ENCODE measurements at regions not wholly inside any gene's neighbourhood (a gene's known extent, or its start where the extent isn't known, plus 50 kb on each side); places are given as distances from the start of the nearest gene placed in this dataset.
"Not testable (repeated sequence)": the region's sequence is repeated elsewhere in the genome, so short reads cannot be mapped to it uniquely, and the experiment has no call there.

DNA sequence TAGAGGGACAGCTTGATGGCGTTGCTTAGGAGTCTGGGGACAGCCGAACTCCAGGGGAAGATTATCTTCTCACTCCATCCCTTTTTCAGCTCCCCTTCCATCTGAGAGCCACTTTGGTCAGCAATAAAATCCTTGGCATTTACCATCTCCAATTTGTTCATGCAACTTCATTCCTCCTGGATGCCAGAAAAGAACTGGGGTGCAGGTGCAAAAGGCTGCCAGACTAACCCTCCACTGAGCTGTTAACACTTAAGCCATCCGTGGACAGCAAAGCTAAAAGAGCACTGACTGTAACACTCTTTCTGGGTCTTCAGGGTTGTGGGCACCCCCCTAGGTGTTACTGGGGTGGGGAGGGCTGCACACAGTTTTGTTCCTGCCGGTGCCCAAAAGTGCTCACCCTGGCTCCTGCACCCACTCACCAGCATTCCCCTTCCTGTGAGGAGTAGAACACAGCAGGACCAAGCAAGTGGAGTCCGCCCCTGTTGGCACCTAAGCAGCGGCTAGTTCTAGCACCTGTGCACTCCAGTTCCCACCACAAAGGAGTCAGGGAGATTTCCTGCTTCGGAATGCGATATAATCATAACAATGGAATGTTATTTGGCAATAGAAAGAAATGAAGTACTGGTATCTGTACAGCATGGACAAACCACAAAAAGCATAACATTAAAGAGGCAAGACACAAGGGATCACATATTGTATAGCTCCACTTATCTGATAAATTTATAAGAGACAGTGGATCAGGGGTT, 95.1 kb downstream of the NPY start:
- peak; percentile 56 to 72 for DNase-seq (ENCODE audit: low spot score in 2 of 2)
- Histone ChIP-seq H3K27me3 (ENCODE audit: low read depth) (no peaks in the 10 kb centered on the region), H3K36me3 (replicated peaks) (no peaks in the 10 kb centered on the region), H3K9me3 (no peaks in the 10 kb centered on the region; the same call in 1 of the 2 replicates), H3K4me1 (peaks cover 12% of the 10 kb centered on the region), H3K4me3 (no peak overlapping the region)
- in situ Hi-C loops (cut with MboI; ENCODE audit: low sequenced_read_pairs), result no loop called here

- Histone ChIP-seq H3K36me3 (replicated peaks) (no peaks in the 10 kb centered on the region), H3K4me3 (no peak overlapping the region), H3K9me3 (no peaks in the 10 kb centered on the region; the same call in 1 of the 2 replicates), H3K27me3 (ENCODE audit: low read depth) (no peaks in the 10 kb centered on the region), H3K4me1 (peaks cover 12% of the 10 kb centered on the region)
- in situ Hi-C loops (cut with MboI; ENCODE audit: low sequenced_read_pairs), result no loop called here
- peak in 1 of 2 experiments; percentile 47 for DNase-seq (ENCODE audit: low spot score in 2 of 2)
Observed at GRCh38 chr7:24381894-24382505, 98.0 kb downstream of the NPY start.

DNA sequence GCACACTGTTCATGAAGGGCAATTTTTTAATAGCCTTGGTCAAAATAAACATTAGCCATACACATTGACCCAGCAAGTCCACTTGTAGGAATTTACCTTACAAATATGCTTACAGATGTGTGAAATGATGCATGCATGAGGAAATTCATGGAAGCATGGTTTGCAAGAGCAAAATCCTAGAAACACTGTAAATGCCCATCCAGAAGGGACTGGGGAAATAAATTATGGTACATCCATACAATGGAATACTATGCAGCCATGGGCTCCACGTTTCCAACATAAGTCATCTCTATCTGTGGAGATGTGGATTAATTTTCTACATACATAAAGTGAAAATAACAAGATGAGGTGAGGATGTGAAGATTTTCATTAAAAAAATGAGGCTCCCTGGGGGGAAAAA, 99.1 kb downstream of the NPY start:
- no peaks in the 10 kb centered on the region for H3K36me3 ChIP-seq (replicated peaks)
- H3K4me1 ChIP-seq, result peaks cover 12% of the 10 kb centered on the region
- H3K4me3 ChIP-seq, result no peak overlapping the region
- H3K27me3 ChIP-seq (ENCODE audit: low read depth), result no peaks in the 10 kb centered on the region
- DNase-seq (ENCODE audit: low spot score in 2 of 2), result no peak
- no peaks in the 10 kb centered on the region; the same call in 1 of the 2 replicates for H3K9me3 ChIP-seq
- in situ Hi-C loops (cut with MboI; ENCODE audit: low sequenced_read_pairs), result no loop called here

DNA sequence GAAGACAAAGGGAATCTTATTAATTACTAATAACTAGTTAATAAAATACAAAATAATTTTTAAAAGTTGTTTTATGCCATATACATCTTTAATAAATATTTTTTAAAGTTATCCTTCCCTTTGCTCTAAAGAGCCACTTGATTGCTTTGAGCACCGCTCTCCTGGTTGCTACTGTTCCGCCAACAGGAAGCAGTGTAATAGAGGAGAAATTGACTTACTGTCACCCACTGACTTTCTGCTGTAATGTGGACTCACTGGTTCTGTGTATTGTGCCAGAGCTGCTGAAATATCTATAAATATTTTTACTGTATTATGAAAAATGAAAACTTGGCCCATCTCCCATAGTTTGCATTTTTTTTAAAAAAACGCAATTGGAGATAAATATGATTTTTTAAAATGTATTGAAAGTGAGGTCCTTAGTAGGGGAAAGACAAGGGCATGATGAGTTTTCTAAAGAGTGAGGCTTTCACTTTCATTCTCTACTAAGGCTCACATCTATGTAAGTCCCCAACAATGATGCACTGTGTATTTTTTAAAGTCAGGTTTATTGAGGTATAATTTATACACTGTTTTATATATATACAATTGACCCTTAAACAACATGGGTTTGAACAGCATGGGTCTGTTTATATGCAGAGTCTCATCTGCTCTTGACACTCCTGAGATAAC, 100.5 kb downstream of the NPY start:
- in situ Hi-C loops (cut with MboI; ENCODE audit: low sequenced_read_pairs), result no loop called here

DNA sequence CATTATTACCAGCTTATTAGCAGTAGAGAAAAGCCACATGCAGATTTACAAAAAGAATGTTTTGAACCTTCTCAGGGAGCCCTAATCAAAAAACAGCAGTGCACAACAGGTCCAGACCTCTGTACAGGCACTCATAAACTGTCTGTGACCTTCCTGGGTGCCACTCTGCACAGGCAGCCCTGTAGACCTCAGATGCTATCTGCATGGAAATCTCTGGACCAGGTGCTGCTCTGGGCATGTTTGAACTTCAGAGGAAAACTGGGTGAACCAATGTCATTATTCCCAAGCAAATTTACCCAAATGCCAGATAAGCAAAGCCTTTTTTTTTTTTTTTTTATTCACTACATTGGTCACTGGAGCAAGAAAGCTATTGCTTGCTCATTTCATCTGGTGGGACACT, 104.2 kb downstream of the NPY start:
- Histone ChIP-seq H3K4me1 (peaks cover 2% of the 10 kb centered on the region; the same call in 1 of the 2 replicates), H3K4me3 (no peak overlapping the region), H3K36me3 (replicated peaks) (no peaks in the 10 kb centered on the region), H3K9me3 (no peaks in the 10 kb centered on the region; the same call in 1 of the 2 replicates), H3K27me3 (ENCODE audit: low read depth) (no peaks in the 10 kb centered on the region; the same call in 1 of the 2 replicates)
- no peak for DNase-seq (ENCODE audit: low spot score in 2 of 2)
- in situ Hi-C loops (cut with MboI; ENCODE audit: low sequenced_read_pairs), result no loop called here

More for the DNA sequence above, 100.5 kb downstream of the NPY start:
- Histone ChIP-seq H3K27me3 (ENCODE audit: low read depth) (no peaks in the 10 kb centered on the region; the same call in 1 of the 2 replicates), H3K9me3 (no peaks in the 10 kb centered on the region; the same call in 1 of the 2 replicates), H3K4me3 (no peak overlapping the region), H3K4me1 (peaks cover 10% of the 10 kb centered on the region), H3K36me3 (replicated peaks) (no peaks in the 10 kb centered on the region)
- DNase-seq (ENCODE audit: low spot score in 2 of 2), result no peak

GRCh38 chr7:24390376-24391157, 106.6 kb downstream of the NPY start:
- in situ Hi-C loops (cut with MboI; ENCODE audit: low sequenced_read_pairs), result no loop called here
- DNase-seq (ENCODE audit: low spot score in 2 of 2), result no peak

DNA sequence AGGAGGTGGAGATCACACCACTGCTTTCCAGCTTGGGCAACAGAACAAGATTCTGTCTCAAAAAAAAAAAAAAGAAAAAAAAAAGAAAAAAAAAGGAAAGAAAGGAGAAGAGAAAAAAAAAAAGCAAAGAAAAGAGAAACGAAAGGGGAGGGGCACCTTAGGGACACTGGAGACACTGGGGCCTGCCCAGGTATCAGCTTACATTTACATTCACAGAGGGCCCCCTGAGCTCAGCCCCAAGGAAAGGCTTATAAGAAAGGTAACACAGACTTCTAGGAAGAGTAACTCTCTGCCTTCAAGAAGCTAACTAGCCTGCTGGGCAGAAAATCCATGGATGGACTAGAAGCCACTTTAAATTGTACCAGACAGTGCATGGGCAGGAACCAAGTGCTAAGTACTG, 108.8 kb downstream of the NPY start:
- Histone ChIP-seq H3K27me3 (ENCODE audit: low read depth) (no peaks in the 10 kb centered on the region; the same call in 1 of the 2 replicates), H3K9me3 (no peaks in the 10 kb centered on the region; the same call in 1 of the 2 replicates), H3K4me3 (no peak overlapping the region), H3K4me1 (no peaks in the 10 kb centered on the region), H3K36me3 (replicated peaks) (no peaks in the 10 kb centered on the region)
- no peak for DNase-seq (ENCODE audit: low spot score in 2 of 2)
- in situ Hi-C loops (cut with MboI; ENCODE audit: low sequenced_read_pairs), result no loop called here

More at GRCh38 chr7:24390376-24391157, 106.6 kb downstream of the NPY start:
- Histone ChIP-seq H3K9me3 (no peaks in the 10 kb centered on the region; the same call in 1 of the 2 replicates), H3K4me3 (no peak overlapping the region), H3K4me1 (no peaks in the 10 kb centered on the region), H3K27me3 (ENCODE audit: low read depth) (no peaks in the 10 kb centered on the region; the same call in 1 of the 2 replicates), H3K36me3 (replicated peaks) (no peaks in the 10 kb centered on the region)

GRCh38 chr7:24395512-24395911, 111.5 kb downstream of the NPY start:
- Histone ChIP-seq H3K9me3 (no peaks in the 10 kb centered on the region; the same call in 1 of the 2 replicates), H3K4me3 (no peak overlapping the region), H3K27me3 (ENCODE audit: low read depth) (no peaks in the 10 kb centered on the region), H3K4me1 (no peaks in the 10 kb centered on the region), H3K36me3 (replicated peaks) (no peaks in the 10 kb centered on the region)
- peak in 1 of 2 experiments; percentile 17 for DNase-seq (ENCODE audit: low spot score in 2 of 2)
- in situ Hi-C loops (cut with MboI; ENCODE audit: low sequenced_read_pairs), result no loop called here

DNA sequence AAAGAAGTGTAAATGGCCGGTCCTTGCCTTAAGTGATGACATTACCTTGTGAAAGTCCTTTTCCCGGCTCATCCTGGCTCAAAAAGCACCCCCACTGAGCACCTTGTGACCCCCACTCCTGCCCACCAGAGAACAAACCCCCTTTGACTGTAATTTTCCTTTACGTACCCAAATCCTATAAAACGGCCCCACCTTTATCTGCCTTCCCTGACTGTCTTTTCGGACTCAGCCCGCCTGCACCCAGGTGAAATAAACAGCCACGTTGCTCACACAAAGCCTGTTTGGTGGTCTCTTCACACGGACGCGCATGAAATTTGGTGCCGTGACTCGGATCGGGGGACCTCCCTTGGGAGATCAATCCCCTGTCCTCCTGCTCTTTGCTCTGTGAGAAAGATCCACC, 112.4 kb downstream of the NPY start:
- DNase-seq (ENCODE audit: low spot score in 2 of 2); in situ Hi-C loops (cut with MboI; ENCODE audit: low sequenced_read_pairs); H3K4me1 ChIP-seq; H3K36me3 ChIP-seq (replicated peaks); H3K4me3 ChIP-seq; H3K9me3 ChIP-seq; H3K27me3 ChIP-seq (ENCODE audit: low read depth): not testable (repeated sequence)

GRCh38 chr7:24401628-24402593, 117.9 kb downstream of the NPY start:
- peak in 1 of 2 experiments; percentile 51 for DNase-seq (ENCODE audit: low spot score in 2 of 2)
- in situ Hi-C loops (cut with MboI; ENCODE audit: low sequenced_read_pairs), result no loop called here
- Histone ChIP-seq H3K4me1 (peaks cover 18% of the 10 kb centered on the region), H3K4me3 (no peak overlapping the region), H3K27me3 (ENCODE audit: low read depth) (no peaks in the 10 kb centered on the region), H3K36me3 (replicated peaks) (no peaks in the 10 kb centered on the region), H3K9me3 (no peaks in the 10 kb centered on the region)

DNA sequence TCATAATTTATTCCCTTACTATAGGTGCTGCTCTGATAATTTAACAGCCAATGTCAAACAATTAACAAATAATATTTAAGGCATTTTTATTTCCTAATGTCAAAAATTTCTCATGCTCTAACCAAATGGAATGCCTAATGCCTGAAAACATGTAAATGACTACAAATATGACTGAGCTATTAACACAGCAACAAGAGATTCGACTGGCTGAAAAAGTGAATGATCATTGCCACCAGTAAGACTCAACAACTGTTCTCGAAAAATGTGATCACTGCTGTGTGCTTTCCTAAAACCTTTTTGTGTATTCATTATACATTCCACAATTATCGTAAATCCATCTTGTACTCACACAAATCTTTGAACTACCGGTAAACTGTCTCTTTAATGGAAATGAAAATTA, 118.7 kb downstream of the NPY start:
- DNase-seq (ENCODE audit: low spot score in 2 of 2), result no peak
- Histone ChIP-seq H3K27me3 (ENCODE audit: low read depth) (no peaks in the 10 kb centered on the region), H3K4me3 (no peak overlapping the region), H3K36me3 (replicated peaks) (no peaks in the 10 kb centered on the region), H3K4me1 (peaks cover 22% of the 10 kb centered on the region), H3K9me3 (no peaks in the 10 kb centered on the region)
- in situ Hi-C loops (cut with MboI; ENCODE audit: low sequenced_read_pairs), result no loop called here

DNA sequence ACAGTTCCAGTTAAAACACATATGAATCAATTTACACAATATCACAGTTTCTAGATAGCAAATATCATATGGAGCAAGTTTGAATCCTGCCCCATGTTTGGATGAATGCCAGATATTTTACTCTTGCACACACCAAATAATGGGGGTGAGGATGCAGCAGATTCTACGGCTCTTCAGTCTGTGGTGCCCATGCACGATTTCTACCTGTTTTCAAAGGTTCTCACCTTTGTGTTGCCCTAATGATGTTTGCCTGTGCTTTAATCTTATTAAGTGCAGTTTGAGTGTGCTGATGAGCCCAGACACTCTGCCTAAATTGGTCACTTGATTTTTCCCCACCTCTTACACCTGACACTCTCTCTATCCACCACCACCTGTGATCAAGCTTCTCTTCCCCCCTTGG, 119.6 kb downstream of the NPY start:
- in situ Hi-C loops (cut with MboI; ENCODE audit: low sequenced_read_pairs), result no loop called here
- Histone ChIP-seq H3K36me3 (replicated peaks) (no peaks in the 10 kb centered on the region), H3K4me1 (peaks cover 22% of the 10 kb centered on the region), H3K4me3 (no peak overlapping the region), H3K9me3 (no peaks in the 10 kb centered on the region), H3K27me3 (ENCODE audit: low read depth) (no peaks in the 10 kb centered on the region)
- no peak for DNase-seq (ENCODE audit: low spot score in 2 of 2)
